ENCODE measurements at regions not wholly inside any gene's neighbourhood (a gene's known extent, or its start where the extent isn't known, plus 50 kb on each side); places are given as distances from the start of the nearest gene placed in this dataset.

DNA sequence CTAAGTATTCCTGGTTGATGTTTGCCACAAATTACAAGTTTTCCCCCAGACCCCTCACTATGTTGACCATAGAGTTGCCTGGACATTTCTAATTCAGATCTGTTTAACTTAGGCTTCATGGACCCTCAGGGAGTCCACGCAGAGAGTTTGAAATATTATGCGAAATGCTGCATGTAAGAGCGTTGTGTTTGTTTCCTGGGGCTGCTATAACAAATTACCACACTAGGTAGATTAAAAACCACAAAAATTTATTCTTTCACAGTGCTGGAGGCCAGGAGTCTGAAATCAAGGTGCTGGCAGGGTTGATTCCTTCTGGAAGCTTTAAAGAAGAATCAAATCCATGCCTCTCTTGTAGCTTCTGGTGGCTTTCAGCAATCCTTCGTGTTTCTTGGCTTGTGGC is 177.9 kb upstream of the KITLG start:
- TF ChIP-seq, protein P1, sequence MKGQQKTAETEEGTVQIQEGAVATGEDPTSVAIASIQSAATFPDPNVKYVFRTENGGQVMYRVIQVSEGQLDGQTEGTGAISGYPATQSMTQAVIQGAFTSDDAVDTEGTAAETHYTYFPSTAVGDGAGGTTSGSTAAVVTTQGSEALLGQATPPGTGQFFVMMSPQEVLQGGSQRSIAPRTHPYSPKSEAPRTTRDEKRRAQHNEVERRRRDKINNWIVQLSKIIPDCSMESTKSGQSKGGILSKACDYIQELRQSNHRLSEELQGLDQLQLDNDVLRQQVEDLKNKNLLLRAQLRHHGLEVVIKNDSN (IDR thresholded peaks at IDR 0.05) = no peak
- TF ChIP-seq TEAD4 (IDR thresholded peaks at IDR 0.05) (no peak), EP300 (IDR thresholded peaks at IDR 0.05; ENCODE audit: borderline replicate concordance) (no peak), YY1 (IDR thresholded peaks at IDR 0.05; ENCODE audit: low read depth) (no peak), RAD21 (IDR thresholded peaks at IDR 0.05; ENCODE audit: low read depth) (no peak), ZBTB7A (IDR thresholded peaks at IDR 0.05; ENCODE audit: low read depth) (no peak), CREB1 (IDR thresholded peaks at IDR 0.05; ENCODE audit: low read depth) (no peak), MAX (IDR thresholded peaks at IDR 0.05) (no peak), FOXM1 (IDR thresholded peaks at IDR 0.05; ENCODE audit: borderline replicate concordance, low read depth) (no peak), NFIC (IDR thresholded peaks at IDR 0.05) (no peak)

DNA sequence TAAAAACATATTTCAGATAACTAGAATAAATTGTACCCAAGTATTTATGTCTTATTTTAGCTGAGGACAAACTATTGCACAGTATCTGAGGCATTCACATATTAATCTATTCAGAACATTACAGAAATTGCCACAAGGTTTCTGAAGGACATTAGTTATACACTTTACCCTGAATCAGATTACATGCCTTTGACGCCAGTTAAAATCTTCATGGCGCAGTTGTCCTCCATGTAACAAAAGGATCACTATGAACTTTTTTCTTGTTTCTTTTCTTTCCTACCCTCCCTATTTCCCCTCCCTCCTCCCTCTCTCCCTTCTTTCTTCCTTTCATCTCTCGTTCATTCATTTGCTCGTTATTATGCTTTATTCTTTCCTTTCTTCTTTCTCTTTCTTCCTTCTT is 176.6 kb upstream of the KITLG start:
- TF ChIP-seq EGR1 (IDR thresholded peaks at IDR 0.05) (no peak), YY1 (IDR thresholded peaks at IDR 0.05; ENCODE audit: low read depth) (no peak), RAD21 (IDR thresholded peaks at IDR 0.05; ENCODE audit: low read depth) (no peak), REST (IDR thresholded peaks at IDR 0.05; ENCODE audit: low read depth) (no peak), NFIC (IDR thresholded peaks at IDR 0.05) (no peak), TEAD4 (IDR thresholded peaks at IDR 0.05) (no peak), ZBTB7A (IDR thresholded peaks at IDR 0.05; ENCODE audit: low read depth) (no peak), TCF12 (IDR thresholded peaks at IDR 0.05; ENCODE audit: low read depth) (no peak), MAX (IDR thresholded peaks at IDR 0.05) (no peak), CREB1 (IDR thresholded peaks at IDR 0.05; ENCODE audit: low read depth) (no peak), CEBPB (IDR thresholded peaks at IDR 0.05) (no peak), EP300 (IDR thresholded peaks at IDR 0.05; ENCODE audit: borderline replicate concordance) (no peak), TAF1 (IDR thresholded peaks at IDR 0.05; ENCODE audit: low read depth) (no peak)
- TF ChIP-seq, protein P1 (IDR thresholded peaks at IDR 0.05) = no peak

GRCh38 chr12:88756153-88756552 is 175.9 kb upstream of the KITLG start:
- TF ChIP-seq CREB1 (IDR thresholded peaks at IDR 0.05; ENCODE audit: low read depth) (no peak), TEAD4 (IDR thresholded peaks at IDR 0.05) (no peak)
- TF ChIP-seq, protein P1 (IDR thresholded peaks at IDR 0.05) = no peak

GRCh38 chr12:88753707-88754106 is 173.4 kb upstream of the KITLG start:
- TF ChIP-seq REST (IDR thresholded peaks at IDR 0.05; ENCODE audit: low read depth) (no peak), FOXM1 (IDR thresholded peaks at IDR 0.05; ENCODE audit: borderline replicate concordance, low read depth) (no peak), CEBPB (IDR thresholded peaks at IDR 0.05) (no peak), CREB1 (IDR thresholded peaks at IDR 0.05; ENCODE audit: low read depth) (no peak), YY1 (IDR thresholded peaks at IDR 0.05; ENCODE audit: low read depth) (no peak), RAD21 (IDR thresholded peaks at IDR 0.05; ENCODE audit: low read depth) (no peak), TEAD4 (IDR thresholded peaks at IDR 0.05) (no peak), TAF1 (IDR thresholded peaks at IDR 0.05; ENCODE audit: low read depth) (no peak), TCF12 (IDR thresholded peaks at IDR 0.05; ENCODE audit: low read depth) (no peak), ZBTB7A (IDR thresholded peaks at IDR 0.05; ENCODE audit: low read depth) (no peak), MAX (IDR thresholded peaks at IDR 0.05) (no peak)
- TF ChIP-seq, protein P1 (IDR thresholded peaks at IDR 0.05) = no peak

- TF ChIP-seq RAD21 (IDR thresholded peaks at IDR 0.05; ENCODE audit: low read depth) = no peak
- TF ChIP-seq CEBPB (IDR thresholded peaks at IDR 0.05) = no peak
- no peak for TF ChIP-seq REST (IDR thresholded peaks at IDR 0.05; ENCODE audit: low read depth)
- no peak for TF ChIP-seq CREB1 (IDR thresholded peaks at IDR 0.05; ENCODE audit: low read depth)
- TF ChIP-seq ZBTB7A (IDR thresholded peaks at IDR 0.05; ENCODE audit: low read depth) = no peak
- no peak for TF ChIP-seq NFIC (IDR thresholded peaks at IDR 0.05)
- TF ChIP-seq EP300 (IDR thresholded peaks at IDR 0.05; ENCODE audit: borderline replicate concordance) = no peak
- no peak for TF ChIP-seq MAX (IDR thresholded peaks at IDR 0.05)
- no peak for TF ChIP-seq FOXM1 (IDR thresholded peaks at IDR 0.05; ENCODE audit: borderline replicate concordance, low read depth)
- TF ChIP-seq TCF12 (IDR thresholded peaks at IDR 0.05; ENCODE audit: low read depth) = no peak
- no peak for TF ChIP-seq EGR1 (IDR thresholded peaks at IDR 0.05)
- no peak for TF ChIP-seq YY1 (IDR thresholded peaks at IDR 0.05; ENCODE audit: low read depth)
- TF ChIP-seq TAF1 (IDR thresholded peaks at IDR 0.05; ENCODE audit: low read depth) = no peak
- TF ChIP-seq, protein P1 (IDR thresholded peaks at IDR 0.05) = no peak
- no peak for TF ChIP-seq TEAD4 (IDR thresholded peaks at IDR 0.05)
Measured at GRCh38 chr12:88753066-88753465, 172.8 kb upstream of the KITLG start.
